ENCODE measurements at regions not wholly inside any gene's neighbourhood (a gene's known extent, or its start where the extent isn't known, plus 50 kb on each side); places are given as distances from the start of the nearest gene placed in this dataset.

DNA sequence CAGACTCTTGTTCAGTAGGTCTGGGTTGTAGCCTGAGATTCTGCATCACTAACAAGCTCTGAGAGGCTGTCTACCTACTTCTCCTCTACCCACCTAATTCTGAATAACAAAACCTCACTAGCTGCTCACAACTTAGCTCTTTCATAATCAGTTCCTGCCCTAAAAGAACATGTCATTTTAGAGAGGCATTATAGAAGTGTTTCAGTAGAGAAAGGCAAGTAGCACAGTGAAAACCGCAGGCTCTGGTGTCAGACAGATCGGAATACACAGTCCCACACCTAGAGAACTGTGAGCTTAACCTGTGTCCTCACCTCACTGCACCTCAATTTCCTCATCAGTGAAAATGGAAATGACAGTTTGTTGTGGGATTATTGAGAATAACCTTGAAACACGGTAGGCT, 1337.6 kb upstream of the TENM4 start (continued):
- no peak for TF ChIP-seq TCF12 (IDR thresholded peaks at IDR 0.05; ENCODE audit: low read depth, low read length)
- no peak for TF ChIP-seq NRF1 (IDR thresholded peaks at IDR 0.05; ENCODE audit: low read depth, low read length)
- no peak for TF ChIP-seq CEBPB (IDR thresholded peaks at IDR 0.05; ENCODE audit: low read depth, low read length)
- TF ChIP-seq CHD7 (IDR thresholded peaks at IDR 0.05; ENCODE audit: insufficient replicate concordance, low read length) = no peak

All from H1 (cell line).